HG02759 (cell line): ENCODE measurements at regions not wholly inside any gene's neighbourhood (a gene's known extent, or its start where the extent isn't known, plus 50 kb on each side); places are given as distances from the start of the nearest gene placed in this dataset.

Source experiments
- ATAC-seq: cut with Tn5 transposase; IDR thresholded peaks from one replicate; pipeline ENCODE4 v1.9.1; 2021; ENCODE audit warnings: mild to moderate bottlenecking, moderate library complexity; ENCODE audit not compliant: unreplicated experiment

GRCh38 chr6:77979204-77979603, 326.4 kb downstream of the MEI4 start:
- no peak for ATAC-seq

GRCh38 chr6:77986380-77987034, 333.7 kb downstream of the MEI4 start:
- no peak for ATAC-seq

GRCh38 chr6:77987035-77987384, 334.2 kb downstream of the MEI4 start:
- ATAC-seq, result no peak

- ATAC-seq, result no peak
These were observed 357.3 kb downstream of the MEI4 start for GRCh38 chr6:78010130-78010529.

- no peak for ATAC-seq
These were observed 367.7 kb downstream of the MEI4 start for GRCh38 chr6:78020586-78020985.

GRCh38 chr6:78025502-78025901, 372.7 kb downstream of the MEI4 start:
- no peak for ATAC-seq

- ATAC-seq, result no peak
These were observed 378.4 kb downstream of the MEI4 start for GRCh38 chr6:78031228-78031627.

- ATAC-seq, result no peak
These were observed 406.3 kb downstream of the MEI4 start for GRCh38 chr6:78059171-78059570.

GRCh38 chr6:78062993-78063392, 410.2 kb downstream of the MEI4 start:
- ATAC-seq, result no peak

GRCh38 chr6:78076371-78076770, 423.5 kb downstream of the MEI4 start:
- no peak for ATAC-seq

GRCh38 chr6:78089531-78089930, 436.7 kb downstream of the MEI4 start:
- no peak for ATAC-seq

GRCh38 chr6:78093906-78094305, 441.1 kb downstream of the MEI4 start:
- ATAC-seq, result no peak

- no peak for ATAC-seq
These were observed 448.5 kb downstream of the MEI4 start for GRCh38 chr6:78101387-78101786.

- no peak for ATAC-seq
These were observed 457.8 kb downstream of the MEI4 start for GRCh38 chr6:78110641-78111040.

GRCh38 chr6:78117966-78118365, 465.1 kb downstream of the MEI4 start:
- no peak for ATAC-seq

- ATAC-seq, result no peak
These were observed 478.7 kb downstream of the MEI4 start for GRCh38 chr6:78131521-78131920.

GRCh38 chr6:78132671-78133410, 480.0 kb downstream of the MEI4 start:
- no peak for ATAC-seq

- no peak for ATAC-seq
These were observed 497.6 kb downstream of the MEI4 start for GRCh38 chr6:78150425-78150824.

- no peak for ATAC-seq
These were observed 501.1 kb downstream of the MEI4 start for GRCh38 chr6:78153976-78154375.

GRCh38 chr6:78157606-78158005, 504.8 kb downstream of the MEI4 start:
- ATAC-seq, result no peak

GRCh38 chr6:78188891-78189290, 536.1 kb downstream of the MEI4 start:
- ATAC-seq, result no peak

- ATAC-seq, result no peak
These were observed 539.2 kb downstream of the MEI4 start for GRCh38 chr6:78192057-78192456.

GRCh38 chr6:78199044-78199443, 546.2 kb downstream of the MEI4 start:
- no peak for ATAC-seq
